CD4-positive, alpha-beta T cell (primary cell): ENCODE measurements at regions not wholly inside any gene's neighbourhood (a gene's known extent, or its start where the extent isn't known, plus 50 kb on each side); places are given as distances from the start of the nearest gene placed in this dataset.

Experiments used
- ATAC-seq: fragments of 200-7000 bp; cut with Tn5 transposase; one replicate; pipeline ENCODE4 v1.10.0; 2022; ENCODE audit warnings: mild to moderate bottlenecking; ENCODE audit not compliant: poor library complexity
- CTCF ChIA-PET: fragments of 350-600 bp; sonication (Branson Sonifier 250); formaldehyde crosslinking; loops from one replicate; lab custom pipeline; 2021; ENCODE audit warnings: antibody characterized with exemption, inconsistent platforms; lab: Charles Lee
- POLR2A ChIA-PET: fragments of 350-600 bp; sonication (Branson Sonifier 250); formaldehyde crosslinking; loops from one replicate; lab custom pipeline; 2021; ENCODE audit warnings: antibody characterized with exemption, inconsistent platforms; lab: Charles Lee
- DNase-seq, 14 experiments: peaks; one replicate each; pipeline ENCODE4 v3.0.0-alpha.2; 2013 to 2020; ENCODE audit warnings: mixed read lengths in 2 of 14
- H3K27ac ChIP-seq, 2 donors: one replicate each; pipeline versions ENCODE4 v1.5.1 to v1.7.0; 2013; ENCODE audit warnings: low read length in 2 of 2, low read depth in 1 of 2, mild to moderate bottlenecking in 1 of 2
- H3K27me3 ChIP-seq, 2 experiments: 1 replicate in 1 of 2; 2 replicates in 1 of 2; pipeline versions ENCODE4 v1.6.1 to v1.7.0; 2013; ENCODE audit warnings: low read length in 2 of 2, control low read depth in 1 of 2, mild to moderate bottlenecking in 1 of 2, moderate library complexity in 1 of 2; ENCODE audit not compliant: insufficient read depth in 2 of 2, control insufficient read depth in 1 of 2
- H3K36me3 ChIP-seq: one replicate; pipeline ENCODE4 v1.6.1; 2013; ENCODE audit warnings: low read length, control low read depth; ENCODE audit not compliant: insufficient read depth
- H3K4me1 ChIP-seq: one replicate; pipeline ENCODE4 v1.6.1; 2013; ENCODE audit warnings: low read length, control low read depth; ENCODE audit not compliant: insufficient read depth
- H3K4me3 ChIP-seq: one replicate; pipeline ENCODE4 v1.5.1; 2013; ENCODE audit warnings: mild to moderate bottlenecking, low read length, moderate library complexity
- H3K9me3 ChIP-seq, 2 experiments: 1 replicate in 1 of 2; 2 replicates in 1 of 2; pipeline versions ENCODE4 v1.6.1 to v1.7.0; 2013; ENCODE audit warnings: low read length in 2 of 2, mild to moderate bottlenecking in 2 of 2, control low read depth in 1 of 2, moderate library complexity in 1 of 2; ENCODE audit not compliant: control insufficient read depth in 1 of 2, insufficient read depth in 1 of 2
- H3K27ac Mint-ChIP-seq: one replicate; pipeline ENCODE4 v1.8.0; 2020; ENCODE audit warnings: mixed read lengths
- H3K27me3 Mint-ChIP-seq: one replicate; pipeline ENCODE4 v1.8.0; 2021; ENCODE audit warnings: mixed read lengths
- H3K36me3 Mint-ChIP-seq: one replicate; pipeline ENCODE4 v1.8.0; 2021; ENCODE audit warnings: low read depth, mixed read lengths
- H3K4me1 Mint-ChIP-seq: one replicate; pipeline ENCODE4 v1.8.0; 2021; ENCODE audit warnings: low read depth, mixed read lengths
- H3K4me3 Mint-ChIP-seq: one replicate; pipeline ENCODE4 v1.8.0; 2020; ENCODE audit warnings: mild to moderate bottlenecking, mixed read lengths
- H3K9me3 Mint-ChIP-seq: one replicate; pipeline ENCODE4 v1.8.0; 2020; ENCODE audit warnings: mixed read lengths
- CTCF ChIP-seq: fragments of 200-600 bp; IDR thresholded peaks from one replicate; pipeline ENCODE4 v1.8.0; 2022; ENCODE audit warnings: antibody characterized with exemption, mild to moderate bottlenecking
- intact Hi-C, 2 experiments: fragments of 100-400 bp; cut with DNase I in 1 of 2; cut with micrococcal nuclease in 1 of 2; formaldehyde crosslinking; loops; one replicate each; pipeline versions ENCODE4 v1.15.1 to v1.9.0; 2023 to 2025; cut with DNase I, micrococcal nuclease

GRCh38 chr10:46215426-46215825 is 71.4 kb upstream of the ANTXRL start:
- ChIA-PET POLR2A (no interaction called here), CTCF (no interaction called here)
- H3K36me3 ChIP-seq = peaks cover 30% of the 10 kb centered on the region
- H3K27ac Mint-ChIP-seq = no peak overlapping the region
- no peak overlapping the region for H3K4me3 ChIP-seq
- no peaks in the 10 kb centered on the region for H3K27me3 Mint-ChIP-seq
- peaks cover 3% of the 10 kb centered on the region for H3K4me1 ChIP-seq
- TF ChIP-seq CTCF = no peak
- H3K4me3 Mint-ChIP-seq = no peak overlapping the region
- H3K27me3 ChIP-seq = no peaks in the 10 kb centered on the region
- H3K9me3 ChIP-seq = no peaks in the 10 kb centered on the region
- ATAC-seq = no peak
- H3K36me3 Mint-ChIP-seq = peaks cover 48% of the 10 kb centered on the region
- intact Hi-C loops = no loop called here
- peaks cover 24% of the 10 kb centered on the region for H3K4me1 Mint-ChIP-seq
- DNase-seq = no peak
- no peak overlapping the region for H3K27ac ChIP-seq
- H3K9me3 Mint-ChIP-seq = no peaks in the 10 kb centered on the region

- no peak for ATAC-seq
- Histone ChIP-seq H3K4me3 (no peak overlapping the region), H3K4me1 (peaks cover 3% of the 10 kb centered on the region), H3K27me3 (no peaks in the 10 kb centered on the region), H3K36me3 (peaks cover 36% of the 10 kb centered on the region), H3K27ac (no peak overlapping the region), H3K9me3 (no peaks in the 10 kb centered on the region)
- Mint-ChIP-seq H3K9me3 (no peaks in the 10 kb centered on the region), H3K27me3 (no peaks in the 10 kb centered on the region), H3K4me3 (no peak overlapping the region), H3K36me3 (peaks cover 55% of the 10 kb centered on the region), H3K4me1 (peaks cover 24% of the 10 kb centered on the region), H3K27ac (no peak overlapping the region)
- DNase-seq = no peak
- ChIA-PET CTCF (no interaction called here), POLR2A (no interaction called here)
- intact Hi-C loops = no loop called here
- no peak for TF ChIP-seq CTCF
These were observed 70.7 kb upstream of the ANTXRL start for GRCh38 chr10:46216003-46216634.

- ChIA-PET POLR2A (no interaction called here), CTCF (no interaction called here)
- H3K4me3 Mint-ChIP-seq = no peak overlapping the region
- Histone ChIP-seq H3K27me3 (no peaks in the 10 kb centered on the region), H3K27ac (no peak overlapping the region), H3K4me1 (peaks cover 3% of the 10 kb centered on the region), H3K36me3 (peaks cover 38% of the 10 kb centered on the region), H3K9me3 (no peaks in the 10 kb centered on the region), H3K4me3 (no peak overlapping the region)
- ATAC-seq (no peak), DNase-seq (no peak)
- peaks cover 64% of the 10 kb centered on the region for H3K36me3 Mint-ChIP-seq
- no peaks in the 10 kb centered on the region for H3K9me3 Mint-ChIP-seq
- H3K27ac Mint-ChIP-seq = no peak overlapping the region
- intact Hi-C loops = no loop called here
- no peak for TF ChIP-seq CTCF
- H3K4me1 Mint-ChIP-seq = peaks cover 29% of the 10 kb centered on the region
- no peaks in the 10 kb centered on the region for H3K27me3 Mint-ChIP-seq
These were observed 69.7 kb upstream of the ANTXRL start for GRCh38 chr10:46216836-46217751.
